WTC11 (cell line): ENCODE measurements at regions not wholly inside any gene's neighbourhood (a gene's known extent, or its start where the extent isn't known, plus 50 kb on each side); places are given as distances from the start of the nearest gene placed in this dataset.

ENCODE experiments used
- ATAC-seq: fragments of 200-7000 bp; cut with Tn5 transposase; 2 replicates; pipeline ENCODE4 v1.10.0; 2021; ENCODE audit warnings: mild to moderate bottlenecking, moderate library complexity
- CTCF ChIA-PET: fragments of 300-600 bp; sonication (Branson Sonifier 250); formaldehyde crosslinking; loops from one replicate; lab custom pipeline; 2021; ENCODE audit warnings: antibody characterized with exemption; lab: Charles Lee
- POLR2A ChIA-PET: fragments of 350-600 bp; sonication (Branson Sonifier 250); formaldehyde crosslinking; loops from one replicate; lab custom pipeline; 2021; ENCODE audit warnings: antibody characterized with exemption; lab: Charles Lee
- DNase-seq: peaks from one replicate; pipeline ENCODE4 v3.0.0; 2021; ENCODE audit warnings: low spot score
- H3K27ac Mint-ChIP-seq: 2 replicates; pipeline ENCODE4 v1.8.0; 2021; ENCODE audit warnings: mixed read lengths
- H3K27me3 Mint-ChIP-seq: 2 replicates; pipeline ENCODE4 v1.8.0; 2021; ENCODE audit warnings: low read depth, mild to moderate bottlenecking, moderate library complexity, mixed read lengths
- H3K36me3 Mint-ChIP-seq: 2 replicates; pipeline ENCODE4 v1.8.0; 2021; ENCODE audit warnings: mixed read lengths
- H3K4me1 Mint-ChIP-seq: 2 replicates; pipeline ENCODE4 v1.8.0; 2022; ENCODE audit warnings: mixed read lengths
- H3K4me3 Mint-ChIP-seq: 2 replicates; pipeline ENCODE4 v1.8.0; 2021; ENCODE audit warnings: mild to moderate bottlenecking, moderate library complexity, mixed read lengths
- H3K9me3 Mint-ChIP-seq: 2 replicates; pipeline ENCODE4 v1.8.0; 2021; ENCODE audit warnings: mixed read lengths
- ATF1 ChIP-seq: sonication (generic); formaldehyde crosslinking; IDR thresholded peaks from 2 replicates; pipeline ENCODE4 v1.8.1; 2023; ENCODE audit warnings: mild to moderate bottlenecking, moderate library complexity, missing genetic modification reagents
- ELF4 ChIP-seq: sonication (generic); formaldehyde crosslinking; IDR thresholded peaks from 2 replicates; pipeline ENCODE4 v1.8.1; 2022; ENCODE audit warnings: low read depth, mild to moderate bottlenecking, moderate library complexity, missing genetic modification reagents
- ETV6 ChIP-seq: sonication (generic); formaldehyde crosslinking; IDR thresholded peaks from 2 replicates; pipeline ENCODE4 v1.8.1; 2022; ENCODE audit warnings: mild to moderate bottlenecking, missing genetic modification reagents
- GRHL2 ChIP-seq: fragments of 250-450 bp; sonication (Bioruptor Pico); IDR thresholded peaks from 2 replicates; pipeline ENCODE4 v1.8.0; 2022; ENCODE audit warnings: mild to moderate bottlenecking, moderate library complexity; ENCODE audit not compliant: insufficient replicate concordance, severe bottlenecking
- HMGA2 ChIP-seq: fragments of 250-450 bp; sonication (Bioruptor Pico); IDR thresholded peaks from 2 replicates; pipeline ENCODE4 v1.4.0; 2021; ENCODE audit warnings: mild to moderate bottlenecking, moderate library complexity
- MXD4 ChIP-seq: fragments of 250-450 bp; sonication (Bioruptor Pico); IDR thresholded peaks from 2 replicates; pipeline ENCODE4 v1.8.0; 2021; ENCODE audit warnings: mild to moderate bottlenecking, moderate library complexity, borderline replicate concordance
- MYBL2 ChIP-seq: sonication (generic); formaldehyde crosslinking; IDR thresholded peaks from 2 replicates; pipeline ENCODE4 v1.8.1; 2023; ENCODE audit warnings: mild to moderate bottlenecking, moderate library complexity, missing genetic modification reagents
- NR2C2 ChIP-seq: sonication (generic); formaldehyde crosslinking; IDR thresholded peaks from 2 replicates; pipeline ENCODE4 v1.8.0; 2022; ENCODE audit warnings: mild to moderate bottlenecking, missing genetic modification reagents
- NR3C1 ChIP-seq: sonication (generic); formaldehyde crosslinking; conservative IDR thresholded peaks from 2 replicates; pipeline ENCODE4 v1.8.1; 2023; ENCODE audit warnings: low read depth, mild to moderate bottlenecking, missing genetic modification reagents
- OVOL2 ChIP-seq: fragments of 250-450 bp; sonication (Bioruptor Pico); IDR thresholded peaks from 2 replicates; pipeline ENCODE4 v1.9.0; 2021; ENCODE audit warnings: mild to moderate bottlenecking, borderline replicate concordance
- SMAD4 ChIP-seq: sonication (generic); formaldehyde crosslinking; IDR thresholded peaks from 2 replicates; pipeline ENCODE4 v1.8.0; 2022; ENCODE audit warnings: mild to moderate bottlenecking, missing genetic modification reagents
- SOX15 ChIP-seq: fragments of 250-450 bp; sonication (Bioruptor Pico); IDR thresholded peaks from 2 replicates; pipeline ENCODE4 v1.9.0; 2021; ENCODE audit warnings: mild to moderate bottlenecking
- ZNF138 ChIP-seq: sonication (generic); formaldehyde crosslinking; conservative IDR thresholded peaks from 2 replicates; pipeline ENCODE4 v1.8.1; 2022; ENCODE audit warnings: mild to moderate bottlenecking, moderate library complexity, missing genetic modification reagents
- ZNF263 ChIP-seq: sonication (generic); formaldehyde crosslinking; IDR thresholded peaks from 2 replicates; pipeline ENCODE4 v1.8.1; 2022; ENCODE audit warnings: low read depth, mild to moderate bottlenecking, moderate library complexity, missing genetic modification reagents
- ZNF396 ChIP-seq: fragments of 250-450 bp; sonication (Bioruptor Pico); IDR thresholded peaks from 2 replicates; pipeline ENCODE4 v1.8.0; 2021; ENCODE audit warnings: mild to moderate bottlenecking, moderate library complexity, borderline replicate concordance
- ZNF423 ChIP-seq: fragments of 250-450 bp; sonication (Bioruptor Pico); IDR thresholded peaks from 2 replicates; pipeline ENCODE4 v2.1.2; 2022; ENCODE audit warnings: mild to moderate bottlenecking, moderate library complexity
- ZNF671 ChIP-seq: fragments of 250-450 bp; sonication (Bioruptor Pico); IDR thresholded peaks from 2 replicates; pipeline ENCODE4 v1.8.0; 2021; ENCODE audit warnings: mild to moderate bottlenecking
- TF ChIP-seq, protein P1 (sequence below): sonication (generic); formaldehyde crosslinking; IDR thresholded peaks from 2 replicates; pipeline ENCODE4 v1.8.0; 2022; ENCODE audit warnings: mild to moderate bottlenecking, missing genetic modification reagents
- TF ChIP-seq, protein P2 (sequence below): sonication (generic); formaldehyde crosslinking; IDR thresholded peaks from 2 replicates; pipeline ENCODE4 v1.8.1; 2022; ENCODE audit warnings: low read depth, missing genetic modification reagents, borderline replicate concordance
- TF ChIP-seq, protein P3 (sequence below): fragments of 250-450 bp; sonication (Bioruptor Pico); IDR thresholded peaks from 2 replicates; pipeline ENCODE4 v1.9.0; 2021; ENCODE audit warnings: mild to moderate bottlenecking
- TF ChIP-seq, protein P4 (sequence below): sonication (generic); formaldehyde crosslinking; IDR thresholded peaks from 2 replicates; pipeline ENCODE4 v1.8.0; 2022; ENCODE audit warnings: missing genetic modification reagents
- TF ChIP-seq, protein P5 (sequence below): sonication (generic); formaldehyde crosslinking; IDR thresholded peaks from 2 replicates; pipeline ENCODE4 v1.8.1; 2022; ENCODE audit warnings: missing genetic modification reagents, borderline replicate concordance
- TF ChIP-seq, protein P6 (sequence below): sonication (generic); formaldehyde crosslinking; conservative IDR thresholded peaks from 2 replicates; pipeline ENCODE4 v1.8.1; 2023; ENCODE audit warnings: mild to moderate bottlenecking, low read depth, missing genetic modification reagents, moderate library complexity

DNA sequence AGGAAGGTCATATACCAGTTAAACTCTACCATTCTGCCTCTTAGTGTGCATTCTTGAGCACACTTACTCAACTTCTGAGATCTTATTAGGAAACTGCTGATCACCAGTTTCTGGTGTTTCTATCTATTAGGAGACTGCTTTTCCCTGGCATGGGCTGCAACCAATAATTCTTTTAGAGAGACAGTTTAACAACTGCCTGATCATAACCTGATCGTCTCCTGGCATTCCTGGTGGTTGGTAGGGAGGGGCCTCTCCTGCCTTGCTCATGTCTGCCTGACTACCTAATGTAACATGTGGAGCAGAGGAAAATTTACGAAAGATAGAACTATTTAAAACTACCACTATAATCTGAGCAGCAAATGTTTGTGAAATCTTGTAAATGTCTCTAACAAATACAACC lies 75.3 kb upstream of the MGAT4C start (continued):
- no peak for TF ChIP-seq SOX15 (CRISPR knock-in tag)
- TF ChIP-seq ETV6, result no peak
- TF ChIP-seq, protein P1, sequence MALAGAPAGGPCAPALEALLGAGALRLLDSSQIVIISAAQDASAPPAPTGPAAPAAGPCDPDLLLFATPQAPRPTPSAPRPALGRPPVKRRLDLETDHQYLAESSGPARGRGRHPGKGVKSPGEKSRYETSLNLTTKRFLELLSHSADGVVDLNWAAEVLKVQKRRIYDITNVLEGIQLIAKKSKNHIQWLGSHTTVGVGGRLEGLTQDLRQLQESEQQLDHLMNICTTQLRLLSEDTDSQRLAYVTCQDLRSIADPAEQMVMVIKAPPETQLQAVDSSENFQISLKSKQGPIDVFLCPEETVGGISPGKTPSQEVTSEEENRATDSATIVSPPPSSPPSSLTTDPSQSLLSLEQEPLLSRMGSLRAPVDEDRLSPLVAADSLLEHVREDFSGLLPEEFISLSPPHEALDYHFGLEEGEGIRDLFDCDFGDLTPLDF (CRISPR knock-in tag), result no peak

DNA sequence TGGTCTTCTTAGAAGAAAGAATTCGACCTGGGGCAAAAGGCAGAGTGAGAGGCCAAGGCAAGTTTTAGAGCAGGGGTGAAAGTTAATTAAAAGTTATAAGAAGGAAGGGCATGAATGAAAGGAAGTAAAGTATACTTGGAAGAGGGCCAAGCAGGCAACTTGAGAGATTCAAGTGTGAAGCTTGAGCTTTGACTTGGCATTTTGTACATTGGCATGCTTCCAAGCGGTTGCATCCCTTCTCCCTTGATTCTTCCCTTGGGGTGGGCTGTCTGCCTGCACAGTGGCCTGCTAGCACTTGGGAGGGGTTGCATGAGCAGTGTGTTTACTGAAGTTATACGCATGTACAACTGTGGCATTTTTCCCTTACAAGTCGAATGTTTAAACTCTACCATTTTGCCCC lies 74.8 kb upstream of the MGAT4C start:
- H3K9me3 Mint-ChIP-seq, result no peaks in the 10 kb centered on the region
- peaks cover 65% of the 10 kb centered on the region for H3K4me1 Mint-ChIP-seq
- CTCF ChIA-PET, result no interaction called here
- DNase-seq (no peak), ATAC-seq (peak; percentile 29)
- H3K36me3 Mint-ChIP-seq, result no peaks in the 10 kb centered on the region
- H3K27ac Mint-ChIP-seq, result peak overlapping the region; percentile 87
- no peak overlapping the region for H3K4me3 Mint-ChIP-seq
- TF ChIP-seq, protein P2, sequence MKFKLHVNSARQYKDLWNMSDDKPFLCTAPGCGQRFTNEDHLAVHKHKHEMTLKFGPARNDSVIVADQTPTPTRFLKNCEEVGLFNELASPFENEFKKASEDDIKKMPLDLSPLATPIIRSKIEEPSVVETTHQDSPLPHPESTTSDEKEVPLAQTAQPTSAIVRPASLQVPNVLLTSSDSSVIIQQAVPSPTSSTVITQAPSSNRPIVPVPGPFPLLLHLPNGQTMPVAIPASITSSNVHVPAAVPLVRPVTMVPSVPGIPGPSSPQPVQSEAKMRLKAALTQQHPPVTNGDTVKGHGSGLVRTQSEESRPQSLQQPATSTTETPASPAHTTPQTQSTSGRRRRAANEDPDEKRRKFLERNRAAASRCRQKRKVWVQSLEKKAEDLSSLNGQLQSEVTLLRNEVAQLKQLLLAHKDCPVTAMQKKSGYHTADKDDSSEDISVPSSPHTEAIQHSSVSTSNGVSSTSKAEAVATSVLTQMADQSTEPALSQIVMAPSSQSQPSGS, result no peak
- TF ChIP-seq OVOL2 (CRISPR knock-in tag), result no peak
- TF ChIP-seq SMAD4 (CRISPR knock-in tag), result no peak
- TF ChIP-seq ZNF138 (CRISPR knock-in tag), result no peak
- TF ChIP-seq ZNF396 (CRISPR knock-in tag), result no peak
- TF ChIP-seq, protein P3, sequence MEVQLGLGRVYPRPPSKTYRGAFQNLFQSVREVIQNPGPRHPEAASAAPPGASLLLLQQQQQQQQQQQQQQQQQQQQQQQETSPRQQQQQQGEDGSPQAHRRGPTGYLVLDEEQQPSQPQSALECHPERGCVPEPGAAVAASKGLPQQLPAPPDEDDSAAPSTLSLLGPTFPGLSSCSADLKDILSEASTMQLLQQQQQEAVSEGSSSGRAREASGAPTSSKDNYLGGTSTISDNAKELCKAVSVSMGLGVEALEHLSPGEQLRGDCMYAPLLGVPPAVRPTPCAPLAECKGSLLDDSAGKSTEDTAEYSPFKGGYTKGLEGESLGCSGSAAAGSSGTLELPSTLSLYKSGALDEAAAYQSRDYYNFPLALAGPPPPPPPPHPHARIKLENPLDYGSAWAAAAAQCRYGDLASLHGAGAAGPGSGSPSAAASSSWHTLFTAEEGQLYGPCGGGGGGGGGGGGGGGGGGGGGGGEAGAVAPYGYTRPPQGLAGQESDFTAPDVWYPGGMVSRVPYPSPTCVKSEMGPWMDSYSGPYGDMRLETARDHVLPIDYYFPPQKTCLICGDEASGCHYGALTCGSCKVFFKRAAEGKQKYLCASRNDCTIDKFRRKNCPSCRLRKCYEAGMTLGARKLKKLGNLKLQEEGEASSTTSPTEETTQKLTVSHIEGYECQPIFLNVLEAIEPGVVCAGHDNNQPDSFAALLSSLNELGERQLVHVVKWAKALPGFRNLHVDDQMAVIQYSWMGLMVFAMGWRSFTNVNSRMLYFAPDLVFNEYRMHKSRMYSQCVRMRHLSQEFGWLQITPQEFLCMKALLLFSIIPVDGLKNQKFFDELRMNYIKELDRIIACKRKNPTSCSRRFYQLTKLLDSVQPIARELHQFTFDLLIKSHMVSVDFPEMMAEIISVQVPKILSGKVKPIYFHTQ (CRISPR knock-in tag), result no peak
- no peak for TF ChIP-seq ZNF671
- TF ChIP-seq, protein P4, sequence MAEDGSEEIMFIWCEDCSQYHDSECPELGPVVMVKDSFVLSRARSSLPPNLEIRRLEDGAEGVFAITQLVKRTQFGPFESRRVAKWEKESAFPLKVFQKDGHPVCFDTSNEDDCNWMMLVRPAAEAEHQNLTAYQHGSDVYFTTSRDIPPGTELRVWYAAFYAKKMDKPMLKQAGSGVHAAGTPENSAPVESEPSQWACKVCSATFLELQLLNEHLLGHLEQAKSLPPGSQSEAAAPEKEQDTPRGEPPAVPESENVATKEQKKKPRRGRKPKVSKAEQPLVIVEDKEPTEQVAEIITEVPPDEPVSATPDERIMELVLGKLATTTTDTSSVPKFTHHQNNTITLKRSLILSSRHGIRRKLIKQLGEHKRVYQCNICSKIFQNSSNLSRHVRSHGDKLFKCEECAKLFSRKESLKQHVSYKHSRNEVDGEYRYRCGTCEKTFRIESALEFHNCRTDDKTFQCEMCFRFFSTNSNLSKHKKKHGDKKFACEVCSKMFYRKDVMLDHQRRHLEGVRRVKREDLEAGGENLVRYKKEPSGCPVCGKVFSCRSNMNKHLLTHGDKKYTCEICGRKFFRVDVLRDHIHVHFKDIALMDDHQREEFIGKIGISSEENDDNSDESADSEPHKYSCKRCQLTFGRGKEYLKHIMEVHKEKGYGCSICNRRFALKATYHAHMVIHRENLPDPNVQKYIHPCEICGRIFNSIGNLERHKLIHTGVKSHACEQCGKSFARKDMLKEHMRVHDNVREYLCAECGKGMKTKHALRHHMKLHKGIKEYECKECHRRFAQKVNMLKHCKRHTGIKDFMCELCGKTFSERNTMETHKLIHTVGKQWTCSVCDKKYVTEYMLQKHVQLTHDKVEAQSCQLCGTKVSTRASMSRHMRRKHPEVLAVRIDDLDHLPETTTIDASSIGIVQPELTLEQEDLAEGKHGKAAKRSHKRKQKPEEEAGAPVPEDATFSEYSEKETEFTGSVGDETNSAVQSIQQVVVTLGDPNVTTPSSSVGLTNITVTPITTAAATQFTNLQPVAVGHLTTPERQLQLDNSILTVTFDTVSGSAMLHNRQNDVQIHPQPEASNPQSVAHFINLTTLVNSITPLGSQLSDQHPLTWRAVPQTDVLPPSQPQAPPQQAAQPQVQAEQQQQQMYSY (CRISPR knock-in tag), result no peak
- no peak for TF ChIP-seq HMGA2 (CRISPR knock-in tag)
- TF ChIP-seq ATF1, result no peak
- no peak for TF ChIP-seq NR2C2 (CRISPR knock-in tag)
- TF ChIP-seq MXD4 (CRISPR knock-in tag), result no peak
- H3K27me3 Mint-ChIP-seq, result no peaks in the 10 kb centered on the region
- POLR2A ChIA-PET, result no interaction called here

DNA sequence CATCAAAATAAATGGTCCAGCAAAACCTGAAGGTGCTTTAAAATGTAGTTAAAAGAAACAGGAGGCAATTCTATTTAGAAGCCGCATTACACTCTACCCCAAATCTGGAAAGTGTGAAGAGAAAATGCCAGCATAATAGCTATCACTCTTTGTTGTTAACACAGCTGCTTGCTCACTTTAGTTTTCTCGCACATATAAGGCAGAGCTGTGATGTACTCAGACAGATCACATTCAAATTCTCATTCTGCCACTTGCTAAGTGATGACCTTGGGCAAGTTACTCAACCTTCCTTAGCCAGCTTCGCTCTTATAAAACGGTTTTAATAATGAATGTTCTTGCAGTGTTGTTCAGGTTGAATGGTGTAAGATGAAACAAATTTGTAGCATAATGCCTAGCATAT lies 56.0 kb upstream of the MGAT4C start:
- Mint-ChIP-seq H3K9me3 (no peaks in the 10 kb centered on the region), H3K27ac (no peak overlapping the region), H3K4me3 (no peak overlapping the region), H3K36me3 (no peaks in the 10 kb centered on the region), H3K4me1 (peaks cover 4% of the 10 kb centered on the region; the same call in 1 of the 2 replicates), H3K27me3 (no peaks in the 10 kb centered on the region)
- ChIA-PET CTCF (no interaction called here), POLR2A (no interaction called here)
- no peak for ATAC-seq
- DNase-seq, result no peak
- TF ChIP-seq NR3C1 (CRISPR knock-in tag) (no peak), ZNF423 (CRISPR knock-in tag) (no peak), ELF4 (CRISPR knock-in tag) (no peak), GRHL2 (CRISPR knock-in tag) (no peak), ZNF263 (CRISPR knock-in tag) (no peak), MYBL2 (CRISPR knock-in tag) (no peak)
- TF ChIP-seq, protein P5, sequence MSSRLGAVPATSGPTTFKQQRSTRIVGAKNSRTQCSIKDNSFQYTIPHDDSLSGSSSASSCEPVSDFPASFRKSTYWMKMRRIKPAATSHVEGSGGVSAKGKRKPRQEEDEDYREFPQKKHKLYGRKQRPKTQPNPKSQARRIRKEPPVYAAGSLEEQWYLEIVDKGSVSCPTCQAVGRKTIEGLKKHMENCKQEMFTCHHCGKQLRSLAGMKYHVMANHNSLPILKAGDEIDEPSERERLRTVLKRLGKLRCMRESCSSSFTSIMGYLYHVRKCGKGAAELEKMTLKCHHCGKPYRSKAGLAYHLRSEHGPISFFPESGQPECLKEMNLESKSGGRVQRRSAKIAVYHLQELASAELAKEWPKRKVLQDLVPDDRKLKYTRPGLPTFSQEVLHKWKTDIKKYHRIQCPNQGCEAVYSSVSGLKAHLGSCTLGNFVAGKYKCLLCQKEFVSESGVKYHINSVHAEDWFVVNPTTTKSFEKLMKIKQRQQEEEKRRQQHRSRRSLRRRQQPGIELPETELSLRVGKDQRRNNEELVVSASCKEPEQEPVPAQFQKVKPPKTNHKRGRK (CRISPR knock-in tag), result no peak
- TF ChIP-seq, protein P6, sequence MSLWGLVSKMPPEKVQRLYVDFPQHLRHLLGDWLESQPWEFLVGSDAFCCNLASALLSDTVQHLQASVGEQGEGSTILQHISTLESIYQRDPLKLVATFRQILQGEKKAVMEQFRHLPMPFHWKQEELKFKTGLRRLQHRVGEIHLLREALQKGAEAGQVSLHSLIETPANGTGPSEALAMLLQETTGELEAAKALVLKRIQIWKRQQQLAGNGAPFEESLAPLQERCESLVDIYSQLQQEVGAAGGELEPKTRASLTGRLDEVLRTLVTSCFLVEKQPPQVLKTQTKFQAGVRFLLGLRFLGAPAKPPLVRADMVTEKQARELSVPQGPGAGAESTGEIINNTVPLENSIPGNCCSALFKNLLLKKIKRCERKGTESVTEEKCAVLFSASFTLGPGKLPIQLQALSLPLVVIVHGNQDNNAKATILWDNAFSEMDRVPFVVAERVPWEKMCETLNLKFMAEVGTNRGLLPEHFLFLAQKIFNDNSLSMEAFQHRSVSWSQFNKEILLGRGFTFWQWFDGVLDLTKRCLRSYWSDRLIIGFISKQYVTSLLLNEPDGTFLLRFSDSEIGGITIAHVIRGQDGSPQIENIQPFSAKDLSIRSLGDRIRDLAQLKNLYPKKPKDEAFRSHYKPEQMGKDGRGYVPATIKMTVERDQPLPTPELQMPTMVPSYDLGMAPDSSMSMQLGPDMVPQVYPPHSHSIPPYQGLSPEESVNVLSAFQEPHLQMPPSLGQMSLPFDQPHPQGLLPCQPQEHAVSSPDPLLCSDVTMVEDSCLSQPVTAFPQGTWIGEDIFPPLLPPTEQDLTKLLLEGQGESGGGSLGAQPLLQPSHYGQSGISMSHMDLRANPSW (CRISPR knock-in tag), result no peak
